CD8-positive, alpha-beta memory T cell (primary cell): ENCODE measurements at regions not wholly inside any gene's neighbourhood (a gene's known extent, or its start where the extent isn't known, plus 50 kb on each side); places are given as distances from the start of the nearest gene placed in this dataset.

Experiments used
- CTCF ChIA-PET: fragments of 350-600 bp; sonication (Branson Sonifier 250); formaldehyde crosslinking; loops from one replicate; lab custom pipeline; 2021; ENCODE audit warnings: antibody characterized with exemption; lab: Charles Lee
- POLR2A ChIA-PET: fragments of 350-600 bp; sonication (Branson Sonifier 250); formaldehyde crosslinking; loops from one replicate; lab custom pipeline; 2021; ENCODE audit warnings: antibody characterized with exemption; lab: Charles Lee
- DNase-seq, 5 donors: peaks; one replicate each; pipeline versions ENCODE4 v3.0.0 to v3.0.0-alpha.2; 2020 to 2022; ENCODE audit warnings: mixed read lengths in 1 of 5
- H3K27ac ChIP-seq: one replicate; pipeline ENCODE4 v1.7.0; 2013; ENCODE audit warnings: low read depth, mild to moderate bottlenecking, low read length, moderate library complexity
- H3K27me3 ChIP-seq: 2 replicates; pipeline ENCODE4 v1.7.0; 2013; ENCODE audit warnings: low read length, mild to moderate bottlenecking; ENCODE audit not compliant: insufficient read depth, poor library complexity, severe bottlenecking
- H3K36me3 ChIP-seq: 2 replicates; pipeline ENCODE4 v1.7.0; 2013; ENCODE audit warnings: mild to moderate bottlenecking, low read length, moderate library complexity; ENCODE audit not compliant: insufficient read depth
- H3K4me1 ChIP-seq: 2 replicates; pipeline ENCODE4 v1.7.0; 2013; ENCODE audit warnings: mild to moderate bottlenecking, low read length, moderate library complexity; ENCODE audit not compliant: insufficient read depth
- H3K4me3 ChIP-seq: 2 replicates; pipeline ENCODE4 v1.7.0; 2013; ENCODE audit warnings: mild to moderate bottlenecking, low read length
- H3K9me3 ChIP-seq: 2 replicates; pipeline ENCODE4 v1.7.0; 2013; ENCODE audit warnings: mild to moderate bottlenecking, low read length
- H3K27ac Mint-ChIP-seq, 8 donors: one replicate each; pipeline ENCODE4 v1.8.0; 2020 to 2021; ENCODE audit warnings: mixed read lengths in 8 of 8, mild to moderate bottlenecking in 6 of 8, inconsistent platforms in 3 of 8, moderate library complexity in 3 of 8
- H3K27me3 Mint-ChIP-seq, 2 donors: one replicate each; pipeline ENCODE4 v1.8.0; 2020 to 2021; ENCODE audit warnings: mixed read lengths in 2 of 2, mild to moderate bottlenecking in 1 of 2, moderate library complexity in 1 of 2
- H3K36me3 Mint-ChIP-seq, 3 donors: one replicate each; pipeline ENCODE4 v1.8.0; 2020 to 2021; ENCODE audit warnings: mixed read lengths in 3 of 3, inconsistent platforms in 1 of 3, mild to moderate bottlenecking in 1 of 3
- H3K4me1 Mint-ChIP-seq, 3 donors: one replicate each; pipeline ENCODE4 v1.8.0; 2020 to 2021; ENCODE audit warnings: mixed read lengths in 3 of 3, inconsistent platforms in 1 of 3, mild to moderate bottlenecking in 1 of 3
- H3K4me3 Mint-ChIP-seq, 7 donors: one replicate each; pipeline ENCODE4 v1.8.0; 2020 to 2021; ENCODE audit warnings: mixed read lengths in 7 of 7, mild to moderate bottlenecking in 6 of 7, moderate library complexity in 4 of 7, inconsistent platforms in 2 of 7
- H3K9me3 Mint-ChIP-seq, 5 donors: one replicate each; pipeline ENCODE4 v1.8.0; 2020 to 2022; ENCODE audit warnings: mixed read lengths in 5 of 5, mild to moderate bottlenecking in 3 of 5, moderate library complexity in 2 of 5, inconsistent platforms in 1 of 5

GRCh38 chr4:163901319-163901718, 406.8 kb downstream of the TMA16 start:
- Mint-ChIP-seq H3K36me3 (peaks cover 0 to 1% (median 0%) of the 10 kb centered on the region in 3 donors), H3K4me1 (peaks cover 0 to 11% (median 0%) of the 10 kb centered on the region in 3 donors), H3K27me3 (peaks cover 0 to 2% of the 10 kb centered on the region in 2 donors), H3K27ac (no peak overlapping the region), H3K4me3 (no peak overlapping the region), H3K9me3 (peaks cover 0 to 10% (median 3%) of the 10 kb centered on the region in 5 donors)
- Histone ChIP-seq H3K4me1 (peaks cover under 1% of the 10 kb centered on the region), H3K27ac (no peak overlapping the region), H3K27me3 (no peaks in the 10 kb centered on the region), H3K36me3 (no peaks in the 10 kb centered on the region), H3K9me3 (no peaks in the 10 kb centered on the region), H3K4me3 (no peak overlapping the region)
- CTCF ChIA-PET = no interaction called here
- POLR2A ChIA-PET = no interaction called here
- DNase-seq = no peak

- H3K36me3 Mint-ChIP-seq = peaks cover 0 to under 1% (median 0%) of the 10 kb centered on the region in 3 donors
- peaks cover 0 to under 1% (median 0%) of the 10 kb centered on the region in 3 donors for H3K4me1 Mint-ChIP-seq
- H3K9me3 Mint-ChIP-seq = peaks cover 0 to 7% (median 3%) of the 10 kb centered on the region in 5 donors
- POLR2A ChIA-PET = no interaction called here
- Histone ChIP-seq H3K4me3 (no peak overlapping the region), H3K9me3 (no peaks in the 10 kb centered on the region), H3K36me3 (no peaks in the 10 kb centered on the region), H3K4me1 (no peaks in the 10 kb centered on the region), H3K27ac (no peak overlapping the region), H3K27me3 (no peaks in the 10 kb centered on the region)
- H3K27me3 Mint-ChIP-seq = peaks cover 0 to 2% of the 10 kb centered on the region in 2 donors
- H3K4me3 Mint-ChIP-seq = no peak overlapping the region
- CTCF ChIA-PET = no interaction called here
- DNase-seq = no peak
- H3K27ac Mint-ChIP-seq = no peak overlapping the region
Measured at GRCh38 chr4:163902417-163902816, 407.9 kb downstream of the TMA16 start.

- no peak overlapping the region for H3K27ac ChIP-seq
- no peaks in the 10 kb centered on the region for H3K36me3 ChIP-seq
- POLR2A ChIA-PET = no interaction called here
- Mint-ChIP-seq H3K9me3 (peaks cover 0 to 5% (median 0%) of the 10 kb centered on the region in 5 donors), H3K4me3 (no peak overlapping the region), H3K27ac (no peak overlapping the region), H3K4me1 (no peaks in the 10 kb centered on the region), H3K36me3 (no peaks in the 10 kb centered on the region), H3K27me3 (no peaks in the 10 kb centered on the region)
- H3K4me1 ChIP-seq = no peaks in the 10 kb centered on the region
- CTCF ChIA-PET = no interaction called here
- no peaks in the 10 kb centered on the region for H3K27me3 ChIP-seq
- no peak overlapping the region for H3K4me3 ChIP-seq
- H3K9me3 ChIP-seq = no peaks in the 10 kb centered on the region
- no peak for DNase-seq
Measured at GRCh38 chr4:163911891-163912290, 417.4 kb downstream of the TMA16 start.

GRCh38 chr4:163913571-163913970, 419.1 kb downstream of the TMA16 start:
- Mint-ChIP-seq H3K4me3 (no peak overlapping the region), H3K36me3 (no peaks in the 10 kb centered on the region), H3K9me3 (peaks cover 0 to 5% (median 0%) of the 10 kb centered on the region in 5 donors), H3K4me1 (no peaks in the 10 kb centered on the region), H3K27me3 (no peaks in the 10 kb centered on the region), H3K27ac (no peak overlapping the region)
- Histone ChIP-seq H3K27me3 (no peaks in the 10 kb centered on the region), H3K27ac (no peak overlapping the region), H3K36me3 (no peaks in the 10 kb centered on the region), H3K4me3 (no peak overlapping the region), H3K9me3 (no peaks in the 10 kb centered on the region), H3K4me1 (no peaks in the 10 kb centered on the region)
- ChIA-PET CTCF (no interaction called here), POLR2A (no interaction called here)
- DNase-seq = no peak

- CTCF ChIA-PET = no interaction called here
- Mint-ChIP-seq H3K9me3 (peaks cover 0 to 6% (median 0%) of the 10 kb centered on the region in 5 donors), H3K4me3 (no peak overlapping the region), H3K27ac (no peak overlapping the region), H3K4me1 (no peaks in the 10 kb centered on the region), H3K36me3 (no peaks in the 10 kb centered on the region), H3K27me3 (no peaks in the 10 kb centered on the region)
- no peaks in the 10 kb centered on the region for H3K36me3 ChIP-seq
- no peaks in the 10 kb centered on the region for H3K27me3 ChIP-seq
- H3K4me3 ChIP-seq = no peak overlapping the region
- no peak for DNase-seq
- no peaks in the 10 kb centered on the region for H3K9me3 ChIP-seq
- H3K27ac ChIP-seq = no peak overlapping the region
- POLR2A ChIA-PET = no interaction called here
- no peaks in the 10 kb centered on the region for H3K4me1 ChIP-seq
Measured at GRCh38 chr4:163915896-163916295, 421.4 kb downstream of the TMA16 start.

GRCh38 chr4:163920426-163920825, 425.9 kb downstream of the TMA16 start:
- no peak overlapping the region for H3K27ac Mint-ChIP-seq
- H3K4me1 Mint-ChIP-seq = no peaks in the 10 kb centered on the region
- H3K9me3 ChIP-seq = no peaks in the 10 kb centered on the region
- ChIA-PET CTCF (no interaction called here), POLR2A (no interaction called here)
- no peak overlapping the region for H3K4me3 Mint-ChIP-seq
- no peaks in the 10 kb centered on the region for H3K36me3 Mint-ChIP-seq
- no peaks in the 10 kb centered on the region for H3K4me1 ChIP-seq
- no peak for DNase-seq
- no peaks in the 10 kb centered on the region for H3K36me3 ChIP-seq
- no peaks in the 10 kb centered on the region for H3K27me3 ChIP-seq
- H3K9me3 Mint-ChIP-seq = peaks cover 0 to 8% (median 0%) of the 10 kb centered on the region in 5 donors
- H3K27me3 Mint-ChIP-seq = no peaks in the 10 kb centered on the region
- H3K4me3 ChIP-seq = no peak overlapping the region
- H3K27ac ChIP-seq = no peak overlapping the region

- Histone ChIP-seq H3K36me3 (no peaks in the 10 kb centered on the region), H3K9me3 (no peaks in the 10 kb centered on the region), H3K4me3 (no peak overlapping the region), H3K27ac (no peak overlapping the region), H3K27me3 (no peaks in the 10 kb centered on the region), H3K4me1 (no peaks in the 10 kb centered on the region)
- no peaks in the 10 kb centered on the region for H3K36me3 Mint-ChIP-seq
- peaks cover 0 to 8% (median 0%) of the 10 kb centered on the region in 5 donors for H3K9me3 Mint-ChIP-seq
- no peak overlapping the region for H3K27ac Mint-ChIP-seq
- DNase-seq = no peak
- CTCF ChIA-PET = no interaction called here
- no peak overlapping the region for H3K4me3 Mint-ChIP-seq
- H3K4me1 Mint-ChIP-seq = no peaks in the 10 kb centered on the region
- POLR2A ChIA-PET = no interaction called here
- H3K27me3 Mint-ChIP-seq = no peaks in the 10 kb centered on the region
Measured at GRCh38 chr4:163922302-163922701, 427.8 kb downstream of the TMA16 start.

- no peak overlapping the region for H3K4me3 Mint-ChIP-seq
- CTCF ChIA-PET = no interaction called here
Measured at GRCh38 chr4:163923092-163923491, 428.6 kb downstream of the TMA16 start.

GRCh38 chr4:163930086-163930485, 435.6 kb downstream of the TMA16 start:
- Histone ChIP-seq H3K36me3 (no peaks in the 10 kb centered on the region), H3K4me1 (no peaks in the 10 kb centered on the region), H3K4me3 (no peak overlapping the region), H3K9me3 (no peaks in the 10 kb centered on the region), H3K27ac (no peak overlapping the region), H3K27me3 (no peaks in the 10 kb centered on the region)
- Mint-ChIP-seq H3K9me3 (peaks cover 0 to 4% (median 2%) of the 10 kb centered on the region in 5 donors), H3K4me1 (no peaks in the 10 kb centered on the region), H3K4me3 (no peak overlapping the region), H3K36me3 (no peaks in the 10 kb centered on the region), H3K27me3 (peaks cover 0 to 1% of the 10 kb centered on the region in 2 donors), H3K27ac (no peak overlapping the region)
- POLR2A ChIA-PET = no interaction called here
- no peak for DNase-seq
- CTCF ChIA-PET = no interaction called here

More at GRCh38 chr4:163923092-163923491, 428.6 kb downstream of the TMA16 start:
- H3K9me3 ChIP-seq = no peaks in the 10 kb centered on the region
- peaks cover 0 to 8% (median 0%) of the 10 kb centered on the region in 5 donors for H3K9me3 Mint-ChIP-seq
- no peak overlapping the region for H3K27ac ChIP-seq
- H3K36me3 ChIP-seq = no peaks in the 10 kb centered on the region
- H3K36me3 Mint-ChIP-seq = no peaks in the 10 kb centered on the region
- no peak overlapping the region for H3K27ac Mint-ChIP-seq
- H3K4me1 Mint-ChIP-seq = no peaks in the 10 kb centered on the region
- H3K27me3 Mint-ChIP-seq = no peaks in the 10 kb centered on the region
- H3K4me1 ChIP-seq = no peaks in the 10 kb centered on the region
- H3K4me3 ChIP-seq = no peak overlapping the region
- no peak for DNase-seq
- POLR2A ChIA-PET = no interaction called here
- H3K27me3 ChIP-seq = no peaks in the 10 kb centered on the region
